Psoas muscle (tissue), 7 donors: ENCODE measurements at regions not wholly inside any gene's neighbourhood (a gene's known extent, or its start where the extent isn't known, plus 50 kb on each side); places are given as distances from the start of the nearest gene placed in this dataset.

ENCODE experiments used
- ATAC-seq, 4 donors: fragments of 200-7000 bp; cut with Tn5 transposase; one replicate each; pipeline ENCODE4 v1.9.1; 2020; ENCODE audit warnings: moderate library complexity in 3 of 4, mild to moderate bottlenecking in 2 of 4
- DNase-seq, 2 donors: peaks; one replicate each; pipeline ENCODE4 v3.0.0-alpha.2; 2020
- H3K27ac ChIP-seq: fragments of 200-600 bp; one replicate; pipeline ENCODE4 v1.8.0; 2022
- H3K27me3 ChIP-seq, 3 donors: fragments of 200-600 bp in 1 of 3; one replicate each; pipeline versions ENCODE4 v1.6.1 to v1.8.0; 2013 to 2022; ENCODE audit warnings: low read length in 2 of 3, mild to moderate bottlenecking in 2 of 3, moderate library complexity in 1 of 3; ENCODE audit not compliant: insufficient read depth in 3 of 3
- H3K36me3 ChIP-seq, 2 donors: fragments of 200-600 bp in 1 of 2; one replicate each; pipeline versions ENCODE4 v1.6.1 to v1.8.0; 2013 to 2022; ENCODE audit warnings: low read depth in 1 of 2, mild to moderate bottlenecking in 1 of 2, moderate library complexity in 1 of 2; ENCODE audit not compliant: insufficient read depth in 1 of 2
- H3K4me1 ChIP-seq: fragments of 200-600 bp; one replicate; pipeline ENCODE4 v1.8.0; 2022
- H3K4me3 ChIP-seq: fragments of 200-600 bp; one replicate; pipeline ENCODE4 v1.8.0; 2022; ENCODE audit warnings: mild to moderate bottlenecking
- H3K9me3 ChIP-seq: fragments of 200-600 bp; one replicate; pipeline ENCODE4 v1.8.0; 2022
- WGBS, 3 donors: extraction: QIAGEN DNeasy Blood & Tissue Kit; methylation state at CpG; one replicate each; pipeline versions ENCODE4 v1.1.6 to v1.1.7; 2013; 5-methylcytosine and 5-hydroxymethylcytosine counted together
- intact Hi-C, 2 donors: fragments of 100-400 bp; cut with DNase I; formaldehyde crosslinking; loops; one replicate each; pipeline versions ENCODE4 v1.11.0 to v1.14.2; 2022
- TF ChIP-seq, protein P1 (sequence below): fragments of 200-600 bp; IDR thresholded peaks from one replicate; pipeline ENCODE4 v1.8.0; 2022; ENCODE audit warnings: antibody characterized with exemption
- donor health status: healthy with polysubstance abuse.
- donor health status: DM: no; HTN: no; CAD: no; lungs with moderate emphysema.
- donor health status: Bipolar disorder and iron deficiency.
- donor health status: healthy.
- donor health status: DM: yes; HTN: yes; CAD: no.
- donor health status: DM: no; HTN: no; CAD: no.
- donor health status: DM: yes; HTN: yes; CAD: no.

DNA sequence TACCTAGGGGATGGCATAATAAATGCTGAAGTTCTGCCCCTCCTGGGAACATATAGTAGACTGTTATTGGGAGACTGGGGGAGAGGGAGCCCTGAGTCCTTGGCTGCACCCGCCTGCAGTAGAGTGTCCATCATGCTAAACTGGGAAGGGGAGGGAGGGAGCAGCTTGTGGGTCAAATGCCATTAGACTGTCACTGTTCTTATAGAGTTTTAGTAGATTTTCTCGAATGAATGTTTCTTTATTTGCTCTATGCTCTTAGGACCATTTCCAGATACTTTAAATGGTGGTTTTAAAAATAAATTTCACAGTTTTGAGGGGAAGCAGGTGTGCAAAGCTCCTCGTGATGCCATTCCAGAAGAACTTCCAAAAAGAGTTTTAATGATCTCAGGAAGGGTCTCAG, 111.6 kb upstream of the USP9X start:
- WGBS, 3 donors, result 51 to 65% (median 52%) methylated on average over 2 to 3 of the region's 3 CpGs
- no peak for ATAC-seq
- no peak for DNase-seq
- Histone ChIP-seq H3K36me3 (no peaks in the 10 kb centered on the region), H3K4me3 (no peak overlapping the region), H3K27ac (no peak overlapping the region), H3K9me3 (no peaks in the 10 kb centered on the region), H3K27me3 (peaks cover 0 to 22% (median 0%) of the 10 kb centered on the region in 3 donors), H3K4me1 (no peaks in the 10 kb centered on the region)
- TF ChIP-seq, protein P1, sequence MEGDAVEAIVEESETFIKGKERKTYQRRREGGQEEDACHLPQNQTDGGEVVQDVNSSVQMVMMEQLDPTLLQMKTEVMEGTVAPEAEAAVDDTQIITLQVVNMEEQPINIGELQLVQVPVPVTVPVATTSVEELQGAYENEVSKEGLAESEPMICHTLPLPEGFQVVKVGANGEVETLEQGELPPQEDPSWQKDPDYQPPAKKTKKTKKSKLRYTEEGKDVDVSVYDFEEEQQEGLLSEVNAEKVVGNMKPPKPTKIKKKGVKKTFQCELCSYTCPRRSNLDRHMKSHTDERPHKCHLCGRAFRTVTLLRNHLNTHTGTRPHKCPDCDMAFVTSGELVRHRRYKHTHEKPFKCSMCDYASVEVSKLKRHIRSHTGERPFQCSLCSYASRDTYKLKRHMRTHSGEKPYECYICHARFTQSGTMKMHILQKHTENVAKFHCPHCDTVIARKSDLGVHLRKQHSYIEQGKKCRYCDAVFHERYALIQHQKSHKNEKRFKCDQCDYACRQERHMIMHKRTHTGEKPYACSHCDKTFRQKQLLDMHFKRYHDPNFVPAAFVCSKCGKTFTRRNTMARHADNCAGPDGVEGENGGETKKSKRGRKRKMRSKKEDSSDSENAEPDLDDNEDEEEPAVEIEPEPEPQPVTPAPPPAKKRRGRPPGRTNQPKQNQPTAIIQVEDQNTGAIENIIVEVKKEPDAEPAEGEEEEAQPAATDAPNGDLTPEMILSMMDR, result no peak
- intact Hi-C loops, result no loop called here

DNA sequence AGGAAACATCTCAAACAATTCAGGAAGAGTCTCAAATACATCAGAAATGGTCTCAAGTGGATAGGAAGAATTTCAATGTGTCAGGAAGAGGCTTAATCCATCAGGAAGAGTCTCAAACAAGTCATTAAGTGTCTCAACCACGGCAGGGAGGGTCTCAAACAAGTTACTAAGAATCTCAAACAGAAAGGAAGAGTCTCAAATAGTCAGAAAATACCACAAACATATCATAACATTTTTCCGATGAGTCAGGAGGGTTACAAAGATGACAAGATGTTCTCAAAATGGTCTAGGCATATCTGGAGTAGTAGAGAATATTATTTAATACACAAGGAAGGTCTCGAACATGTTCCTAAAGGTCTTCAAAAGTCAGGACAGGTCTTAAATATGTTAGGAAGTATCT, 109.3 kb upstream of the USP9X start:
- Histone ChIP-seq H3K27ac (no peak overlapping the region), H3K36me3 (no peaks in the 10 kb centered on the region), H3K9me3 (no peaks in the 10 kb centered on the region), H3K27me3 (peaks cover 0 to 30% (median 0%) of the 10 kb centered on the region in 3 donors), H3K4me1 (no peaks in the 10 kb centered on the region), H3K4me3 (no peak overlapping the region)
- DNase-seq (no peak), ATAC-seq (no peak)
- TF ChIP-seq, protein P1, result no peak
- intact Hi-C loops, result no loop called here
- 80 to 84% (median 81%) methylated on average over 3 of the region's 3 CpGs for WGBS, 3 donors

DNA sequence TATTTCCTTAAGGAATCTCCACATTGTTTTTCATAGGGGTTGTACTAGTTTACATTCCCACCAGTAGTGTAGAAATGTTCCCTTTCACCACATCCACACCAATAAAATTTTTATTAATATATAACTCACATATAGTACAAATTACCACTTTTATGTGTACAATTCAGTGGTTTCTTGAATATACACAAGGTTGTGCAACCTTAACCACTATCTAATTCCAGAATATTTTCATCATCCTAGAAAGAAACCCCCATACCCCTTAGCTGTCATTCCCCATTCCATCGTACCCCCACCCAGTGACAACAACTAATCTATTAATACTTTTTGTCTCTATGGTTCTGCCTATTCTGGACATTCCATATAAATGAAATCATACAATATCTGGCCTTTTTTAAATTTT, 108.3 kb upstream of the USP9X start:
- no peak overlapping the region for H3K27ac ChIP-seq
- peaks cover 0 to 25% (median 0%) of the 10 kb centered on the region in 3 donors for H3K27me3 ChIP-seq
- ATAC-seq (no peak), DNase-seq (no peak)
- WGBS, 3 donors, result 86 to 100% (median 100%) methylated on average over 1 of the region's 1 CpG
- intact Hi-C loops, result no loop called here
- H3K36me3 ChIP-seq, result no peaks in the 10 kb centered on the region
- H3K4me1 ChIP-seq, result no peaks in the 10 kb centered on the region
- no peak overlapping the region for H3K4me3 ChIP-seq
- TF ChIP-seq, protein P1, result no peak
- no peaks in the 10 kb centered on the region for H3K9me3 ChIP-seq

DNA sequence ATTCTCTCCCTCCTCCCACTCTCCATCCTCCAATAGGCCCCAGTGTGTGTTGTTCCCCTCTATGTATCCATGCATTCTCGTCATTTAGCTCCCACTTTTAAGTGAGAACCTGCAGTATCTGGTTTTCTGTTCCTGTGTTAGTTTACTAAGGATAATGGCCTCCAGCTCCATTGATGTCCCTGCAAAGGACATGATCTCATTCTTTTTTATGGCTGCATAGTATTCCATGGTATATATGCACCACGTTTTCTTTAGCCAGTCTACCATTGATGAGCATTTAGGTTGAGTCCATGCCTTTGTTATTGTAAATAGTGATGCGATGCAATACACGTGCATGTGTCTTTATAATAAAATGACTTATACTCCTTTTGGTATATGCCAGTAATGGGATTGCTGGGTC, 100.3 kb upstream of the USP9X start:
- 88 to 94% (median 90%) methylated on average over 4 of the region's 4 CpGs for WGBS, 3 donors
- intact Hi-C loops, result no loop called here
- DNase-seq (no peak), ATAC-seq (no peak)
- H3K27ac ChIP-seq, result no peak overlapping the region
- no peaks in the 10 kb centered on the region for H3K4me1 ChIP-seq
- peaks cover 0 to 7% (median 0%) of the 10 kb centered on the region in 3 donors for H3K27me3 ChIP-seq
- TF ChIP-seq, protein P1, result no peak
- H3K4me3 ChIP-seq, result no peak overlapping the region
- H3K9me3 ChIP-seq, result no peaks in the 10 kb centered on the region
- H3K36me3 ChIP-seq, result no peaks in the 10 kb centered on the region

DNA sequence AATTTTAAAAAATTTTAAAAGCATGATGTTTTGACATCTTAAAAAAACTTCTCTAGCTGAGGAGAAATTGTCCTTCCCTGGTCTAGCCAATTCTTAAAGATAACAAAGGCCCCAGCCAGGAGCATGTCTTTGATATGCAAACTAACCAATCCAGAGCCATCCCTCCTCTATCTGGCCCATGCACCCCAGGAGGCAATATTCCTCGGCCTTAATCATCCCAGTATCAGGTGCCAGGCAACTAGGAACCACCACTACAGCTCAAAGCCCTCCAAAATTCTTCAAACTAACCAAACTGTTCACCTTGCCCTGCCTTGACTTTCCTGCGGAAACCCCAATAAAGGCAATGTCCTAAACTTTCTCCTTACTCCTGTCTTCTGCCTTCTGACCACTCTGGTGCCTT, 97.8 kb upstream of the USP9X start:
- no peaks in the 10 kb centered on the region for H3K36me3 ChIP-seq
- no peak overlapping the region for H3K27ac ChIP-seq
- peaks cover 0 to 5% (median 0%) of the 10 kb centered on the region in 3 donors for H3K27me3 ChIP-seq
- intact Hi-C loops, result no loop called here
- DNase-seq, result no peak
- no peaks in the 10 kb centered on the region for H3K4me1 ChIP-seq
- no peaks in the 10 kb centered on the region for H3K9me3 ChIP-seq
- TF ChIP-seq, protein P1, result no peak
- H3K4me3 ChIP-seq, result no peak overlapping the region
- 61 to 80% (median 71%) methylated on average over 2 of the region's 2 CpGs for WGBS, 3 donors
- no peak for ATAC-seq
